Lung (tissue), 11 donors: ENCODE measurements at regions not wholly inside any gene's neighbourhood (a gene's known extent, or its start where the extent isn't known, plus 50 kb on each side); places are given as distances from the start of the nearest gene placed in this dataset.

ENCODE experiments used
- ATAC-seq: fragments of 200-7000 bp; cut with Tn5 transposase; one replicate; pipeline ENCODE4 v1.9.1; 2020; ENCODE audit warnings: moderate number of reproducible peaks; ENCODE audit not compliant: insufficient read depth, low FRiP score
- DNase-seq, 3 donors: peaks; one replicate each; pipeline ENCODE4 v3.0.0-alpha.2; 2013 to 2017
- H3K27ac ChIP-seq, 2 donors: one replicate each; pipeline ENCODE4 v1.5.1; 2013; ENCODE audit warnings: mild to moderate bottlenecking in 2 of 2, moderate library complexity in 2 of 2, control low read depth in 1 of 2, inconsistent platforms in 1 of 2, low read depth in 1 of 2, low read length in 1 of 2
- H3K27me3 ChIP-seq, 3 donors: one replicate each; pipeline ENCODE4 v1.5.1; 2013; ENCODE audit warnings: low read length in 2 of 3; ENCODE audit not compliant: control insufficient read depth in 3 of 3, insufficient read depth in 3 of 3
- H3K36me3 ChIP-seq, 4 donors: one replicate each; pipeline ENCODE4 v1.5.1; 2013; ENCODE audit warnings: low read length in 4 of 4, mild to moderate bottlenecking in 1 of 4, moderate library complexity in 1 of 4; ENCODE audit not compliant: control insufficient read depth in 4 of 4, insufficient read depth in 4 of 4
- H3K4me1 ChIP-seq, 5 donors: one replicate each; pipeline ENCODE4 v1.5.1; 2013; ENCODE audit warnings: low read length in 5 of 5, mild to moderate bottlenecking in 2 of 5, moderate library complexity in 1 of 5; ENCODE audit not compliant: control insufficient read depth in 5 of 5, insufficient read depth in 5 of 5
- H3K4me3 ChIP-seq: one replicate; pipeline ENCODE4 v1.5.1; 2013; ENCODE audit warnings: mild to moderate bottlenecking, control low read depth, moderate library complexity
- H3K9ac ChIP-seq, 2 donors: one replicate each; pipeline ENCODE4 v1.5.1; 2013; ENCODE audit warnings: low read length in 2 of 2, control low read depth in 1 of 2; ENCODE audit not compliant: insufficient read depth in 1 of 2
- H3K9me3 ChIP-seq, 4 donors: one replicate each; pipeline ENCODE4 v1.5.1; 2013; ENCODE audit warnings: low read length in 3 of 4, mild to moderate bottlenecking in 1 of 4, moderate library complexity in 1 of 4; ENCODE audit not compliant: control insufficient read depth in 4 of 4, insufficient read depth in 3 of 4
- WGBS, 2 donors: extraction: QIAGEN DNeasy Blood & Tissue Kit; methylation state at CpG; one replicate each; pipeline ENCODE4 v1.1.7; 2013; 5-methylcytosine and 5-hydroxymethylcytosine counted together
- TF ChIP-seq, protein P1 (sequence below): IDR thresholded peaks from 2 replicates; pipeline ENCODE4 v1.5.1; 2012; ENCODE audit warnings: mild to moderate bottlenecking; ENCODE audit errors: control extremely low read depth, extremely low read depth
- donor health status: control.
- donor health status: control.
- donor health status: Bipolar disorder and iron deficiency.
- donor health status: healthy.
- donor health status: DM: yes; HTN: yes; CAD: no.

DNA sequence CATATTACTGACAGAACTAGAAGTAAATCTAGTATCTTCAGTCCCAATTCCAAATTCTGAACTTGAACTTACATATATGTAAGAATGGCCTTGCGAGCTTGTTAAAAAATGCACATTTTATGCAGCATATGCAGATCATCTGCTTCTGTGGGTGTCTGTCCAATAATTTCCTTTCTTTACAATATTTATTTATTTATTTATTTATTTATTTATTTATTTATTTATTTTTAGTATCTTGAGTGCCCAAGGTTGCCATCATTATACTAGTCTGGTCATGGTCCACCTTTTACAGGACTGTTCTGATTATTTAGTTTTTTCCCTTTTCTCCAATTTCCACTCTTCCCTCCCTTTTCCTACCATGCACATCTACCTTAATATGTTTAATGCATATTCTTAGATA lies 528.4 kb downstream of the COL12A1 start:
- ATAC-seq (no peak), DNase-seq (no peak)
- no peak overlapping the region for H3K4me3 ChIP-seq
- TF ChIP-seq, protein P1, sequence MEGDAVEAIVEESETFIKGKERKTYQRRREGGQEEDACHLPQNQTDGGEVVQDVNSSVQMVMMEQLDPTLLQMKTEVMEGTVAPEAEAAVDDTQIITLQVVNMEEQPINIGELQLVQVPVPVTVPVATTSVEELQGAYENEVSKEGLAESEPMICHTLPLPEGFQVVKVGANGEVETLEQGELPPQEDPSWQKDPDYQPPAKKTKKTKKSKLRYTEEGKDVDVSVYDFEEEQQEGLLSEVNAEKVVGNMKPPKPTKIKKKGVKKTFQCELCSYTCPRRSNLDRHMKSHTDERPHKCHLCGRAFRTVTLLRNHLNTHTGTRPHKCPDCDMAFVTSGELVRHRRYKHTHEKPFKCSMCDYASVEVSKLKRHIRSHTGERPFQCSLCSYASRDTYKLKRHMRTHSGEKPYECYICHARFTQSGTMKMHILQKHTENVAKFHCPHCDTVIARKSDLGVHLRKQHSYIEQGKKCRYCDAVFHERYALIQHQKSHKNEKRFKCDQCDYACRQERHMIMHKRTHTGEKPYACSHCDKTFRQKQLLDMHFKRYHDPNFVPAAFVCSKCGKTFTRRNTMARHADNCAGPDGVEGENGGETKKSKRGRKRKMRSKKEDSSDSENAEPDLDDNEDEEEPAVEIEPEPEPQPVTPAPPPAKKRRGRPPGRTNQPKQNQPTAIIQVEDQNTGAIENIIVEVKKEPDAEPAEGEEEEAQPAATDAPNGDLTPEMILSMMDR: no peak
- H3K9ac ChIP-seq: no peak overlapping the region
- H3K9me3 ChIP-seq: no peaks in the 10 kb centered on the region
- no peaks in the 10 kb centered on the region for H3K27me3 ChIP-seq
- WGBS, 2 donors: 46 to 58% methylated on average over 1 of the region's 1 CpG
- no peak overlapping the region for H3K27ac ChIP-seq
- H3K4me1 ChIP-seq: no peaks in the 10 kb centered on the region
- H3K36me3 ChIP-seq: no peaks in the 10 kb centered on the region

DNA sequence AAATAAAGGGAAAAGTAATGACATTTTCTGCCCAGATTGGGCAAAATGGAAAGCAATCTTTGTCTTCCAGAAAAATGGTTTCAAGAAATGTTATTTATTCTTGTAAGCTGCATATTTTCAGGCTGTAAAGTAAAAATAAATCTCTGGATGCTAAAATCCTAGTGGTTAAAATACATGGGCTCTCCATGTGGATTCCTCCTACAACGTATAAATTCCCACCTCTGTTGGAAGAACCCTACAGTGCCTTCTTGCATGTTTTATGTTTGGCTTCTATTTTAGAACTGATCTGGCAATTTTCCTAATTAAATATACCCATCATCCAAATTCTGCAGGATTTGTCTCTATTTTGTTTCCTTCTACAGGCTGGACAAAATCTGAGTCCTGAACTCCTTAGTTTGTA lies 528.9 kb downstream of the COL12A1 start:
- Histone ChIP-seq H3K9me3 (no peaks in the 10 kb centered on the region), H3K9ac (no peak overlapping the region), H3K27me3 (no peaks in the 10 kb centered on the region), H3K36me3 (no peaks in the 10 kb centered on the region), H3K4me1 (peaks cover 0 to 3% (median 0%) of the 10 kb centered on the region in 5 donors), H3K4me3 (no peak overlapping the region), H3K27ac (no peak overlapping the region)
- TF ChIP-seq, protein P1: no peak
- WGBS, 2 donors: 77 to 85% methylated on average over 1 of the region's 1 CpG
- ATAC-seq: no peak
- no peak for DNase-seq

DNA sequence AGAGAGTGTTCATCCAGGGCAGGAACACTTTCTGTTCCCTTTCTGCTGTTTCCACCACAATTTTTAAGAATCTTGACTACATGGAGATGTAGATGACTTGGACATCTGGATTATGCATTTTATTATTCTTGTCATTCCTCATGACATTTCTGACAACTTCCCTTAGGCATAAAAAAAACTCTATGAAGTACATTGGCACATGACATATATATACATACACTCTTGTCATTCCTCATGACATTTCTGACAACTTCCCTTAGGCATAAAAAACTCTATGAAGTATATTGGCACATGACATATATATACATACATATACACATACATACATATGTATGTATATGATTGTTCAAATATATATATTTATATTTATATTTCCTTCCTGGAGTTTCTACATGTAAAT lies 531.5 kb downstream of the COL12A1 start:
- H3K27ac ChIP-seq: no peak overlapping the region
- ATAC-seq: no peak
- no peak overlapping the region for H3K4me3 ChIP-seq
- H3K4me1 ChIP-seq: peaks cover 0 to 9% (median 0%) of the 10 kb centered on the region in 5 donors
- no peak overlapping the region for H3K9ac ChIP-seq
- H3K36me3 ChIP-seq: no peaks in the 10 kb centered on the region
- DNase-seq: no peak
- TF ChIP-seq, protein P1: no peak
- no peaks in the 10 kb centered on the region for H3K9me3 ChIP-seq
- H3K27me3 ChIP-seq: no peaks in the 10 kb centered on the region

DNA sequence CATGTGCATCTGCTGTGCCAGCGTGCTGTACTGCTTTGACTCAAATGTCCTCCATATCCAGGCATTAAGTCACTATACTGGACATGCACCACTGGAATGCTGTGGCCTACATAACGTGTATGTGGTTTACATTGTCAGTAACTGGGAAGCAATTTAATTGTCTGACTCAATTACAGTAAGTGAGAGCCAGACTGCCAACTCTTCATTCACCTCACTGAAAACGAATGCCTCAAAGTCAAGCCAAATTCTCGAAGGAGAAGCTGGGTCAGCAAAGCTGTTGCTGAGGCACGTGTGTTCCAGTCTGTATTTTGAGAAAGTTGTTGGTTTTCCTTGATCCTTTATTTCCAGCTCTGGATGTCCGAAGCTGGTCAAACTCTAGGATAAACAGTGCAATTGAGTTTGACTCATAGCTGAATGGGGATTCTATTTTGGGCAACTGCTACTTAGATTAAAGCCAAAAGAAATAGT lies 534.3 kb downstream of the COL12A1 start:
- no peak for ATAC-seq
- H3K36me3 ChIP-seq: no peaks in the 10 kb centered on the region
- H3K27me3 ChIP-seq: no peaks in the 10 kb centered on the region
- no peak overlapping the region for H3K27ac ChIP-seq
- H3K9ac ChIP-seq: no peak overlapping the region
- no peak overlapping the region for H3K4me3 ChIP-seq
- H3K4me1 ChIP-seq: peaks cover 0 to 9% (median 0%) of the 10 kb centered on the region in 5 donors
- TF ChIP-seq, protein P1: no peak
- DNase-seq: peak in 1 of 3 donors; percentile 43
- 73 to 77% methylated on average over 6 of the region's 6 CpGs for WGBS, 2 donors
- no peaks in the 10 kb centered on the region for H3K9me3 ChIP-seq
